Upper lobe of left lung (tissue), 4 donors: ENCODE measurements at regions not wholly inside any gene's neighbourhood (a gene's known extent, or its start where the extent isn't known, plus 50 kb on each side); places are given as distances from the start of the nearest gene placed in this dataset.

ENCODE experiments used
- CTCF ChIP-seq, 6 experiments: fragments of 450-650 bp in 4 of 6; fragments of 200-600 bp in 2 of 6; sonication (generic) in 2 of 6; IDR thresholded peaks; one replicate each; pipeline ENCODE4 v1.5.1; 2016 to 2019; ENCODE audit warnings: antibody characterized with exemption in 6 of 6
- POLR2A ChIP-seq, 4 donors: fragments of 450-650 bp; IDR thresholded peaks; one replicate each; pipeline ENCODE4 v1.5.1; 2016 to 2017; ENCODE audit warnings: antibody characterized with exemption in 4 of 4, mild to moderate bottlenecking in 2 of 4
- POLR2AphosphoS5 ChIP-seq, 2 donors: sonication (generic); formaldehyde crosslinking; IDR thresholded peaks; one replicate each; pipeline ENCODE4 v1.5.1; 2017; ENCODE audit warnings: antibody characterized with exemption in 2 of 2

GRCh38 chr6:10174761-10175160, 240.1 kb downstream of the TFAP2A start:
- no peak for TF ChIP-seq POLR2AphosphoS5 (IDR thresholded peaks at IDR 0.05)
- TF ChIP-seq CTCF (IDR thresholded peaks at IDR 0.05): no peak
- TF ChIP-seq POLR2A (IDR thresholded peaks at IDR 0.05): no peak
